Activated CD8-positive, alpha-beta T cell treated with anti-CD3 and anti-CD28 coated beads, Interleukin-2, amount 10 ng/mL, durations not matched to agents 7 days and 5 days (primary cell): ENCODE measurements at regions not wholly inside any gene's neighbourhood (a gene's known extent, or its start where the extent isn't known, plus 50 kb on each side); places are given as distances from the start of the nearest gene placed in this dataset.

Source experiments
- ATAC-seq: fragments of 150-1000 bp; cut with Tn5 transposase; one replicate; pipeline ENCODE4 v1.10.0; 2021; ENCODE audit warnings: moderate library complexity
- CTCF ChIA-PET: fragments of 350-600 bp; sonication (Branson Sonifier 250); formaldehyde crosslinking; loops from one replicate; lab custom pipeline; 2021; ENCODE audit warnings: antibody characterized with exemption; lab: Charles Lee
- POLR2A ChIA-PET: fragments of 350-600 bp; sonication (Branson Sonifier 250); formaldehyde crosslinking; loops from one replicate; lab custom pipeline; 2021; ENCODE audit warnings: antibody characterized with exemption; lab: Charles Lee
- DNase-seq: peaks from one replicate; pipeline ENCODE4 v3.0.0-alpha.2; 2020
- H3K27ac Mint-ChIP-seq: one replicate; pipeline ENCODE4 v1.8.0; 2021; ENCODE audit warnings: mild to moderate bottlenecking, mixed read lengths
- H3K27me3 Mint-ChIP-seq: one replicate; pipeline ENCODE4 v1.8.0; 2021; ENCODE audit warnings: low read depth, mixed read lengths
- H3K36me3 Mint-ChIP-seq: one replicate; pipeline ENCODE4 v1.8.0; 2021; ENCODE audit warnings: low read depth, mixed read lengths
- H3K4me1 Mint-ChIP-seq: one replicate; pipeline ENCODE4 v1.8.0; 2021; ENCODE audit warnings: low read depth, mixed read lengths
- H3K4me3 Mint-ChIP-seq: one replicate; pipeline ENCODE4 v1.8.0; 2021; ENCODE audit warnings: mild to moderate bottlenecking, mixed read lengths
- H3K9me3 Mint-ChIP-seq: one replicate; pipeline ENCODE4 v1.8.0; 2022; ENCODE audit warnings: mixed read lengths; ENCODE audit not compliant: insufficient read depth

- H3K36me3 Mint-ChIP-seq: no peaks in the 10 kb centered on the region
- H3K4me3 Mint-ChIP-seq: no peak overlapping the region
- DNase-seq: no peak
- H3K9me3 Mint-ChIP-seq: no peaks in the 10 kb centered on the region
- no peak for ATAC-seq
- ChIA-PET POLR2A (no interaction called here), CTCF (no interaction called here)
- peaks cover 16% of the 10 kb centered on the region for H3K27me3 Mint-ChIP-seq
- peaks cover 13% of the 10 kb centered on the region for H3K4me1 Mint-ChIP-seq
- no peak overlapping the region for H3K27ac Mint-ChIP-seq
Observed at GRCh38 chr10:3482200-3482993, 302.6 kb downstream of the KLF6 start.

- Mint-ChIP-seq H3K4me1 (peaks cover 10% of the 10 kb centered on the region), H3K36me3 (no peaks in the 10 kb centered on the region), H3K27me3 (peaks cover 22% of the 10 kb centered on the region), H3K4me3 (no peak overlapping the region), H3K9me3 (no peaks in the 10 kb centered on the region), H3K27ac (no peak overlapping the region)
- ATAC-seq (no peak), DNase-seq (no peak)
- ChIA-PET CTCF (interaction anchor here (0.9 kb wide), 1 partner anchor 9 kb away, joined by 3 read pairs; no protein-coding TSS in a partner anchor), POLR2A (no interaction called here)
Observed at GRCh38 chr10:3481496-3481895, 303.5 kb downstream of the KLF6 start.

- CTCF ChIA-PET: interaction anchor here (0.9 kb wide), 1 partner anchor 9 kb away, joined by 3 read pairs; no protein-coding TSS in a partner anchor
- H3K4me3 Mint-ChIP-seq: no peak overlapping the region
- no peak for ATAC-seq
- POLR2A ChIA-PET: no interaction called here
- no peaks in the 10 kb centered on the region for H3K9me3 Mint-ChIP-seq
- no peak for DNase-seq
- peaks cover 10% of the 10 kb centered on the region for H3K4me1 Mint-ChIP-seq
- no peak overlapping the region for H3K27ac Mint-ChIP-seq
- peaks cover 26% of the 10 kb centered on the region for H3K27me3 Mint-ChIP-seq
- H3K36me3 Mint-ChIP-seq: no peaks in the 10 kb centered on the region
Observed at GRCh38 chr10:3480990-3481315, 304.1 kb downstream of the KLF6 start.

- ChIA-PET POLR2A (no interaction called here), CTCF (interaction anchor here (0.9 kb wide), 1 partner anchor 8 kb away, joined by 3 read pairs; no protein-coding TSS in a partner anchor)
- DNase-seq (no peak), ATAC-seq (no peak)
- H3K9me3 Mint-ChIP-seq: no peaks in the 10 kb centered on the region
- H3K4me3 Mint-ChIP-seq: no peak overlapping the region
- H3K27ac Mint-ChIP-seq: no peak overlapping the region
- no peaks in the 10 kb centered on the region for H3K36me3 Mint-ChIP-seq
- H3K4me1 Mint-ChIP-seq: peaks cover 7% of the 10 kb centered on the region
- H3K27me3 Mint-ChIP-seq: peaks cover 28% of the 10 kb centered on the region
Observed at GRCh38 chr10:3480281-3480989, 304.6 kb downstream of the KLF6 start.

GRCh38 chr10:3478632-3479240 lies 306.2 kb upstream of the PITRM1 start:
- Mint-ChIP-seq H3K4me3 (no peak overlapping the region), H3K9me3 (no peaks in the 10 kb centered on the region)
- ATAC-seq: no peak

GRCh38 chr10:3478153-3478552 lies 305.6 kb upstream of the PITRM1 start:
- H3K36me3 Mint-ChIP-seq: no peaks in the 10 kb centered on the region
- H3K4me1 Mint-ChIP-seq: peaks cover 6% of the 10 kb centered on the region

More at GRCh38 chr10:3478632-3479240, 306.2 kb upstream of the PITRM1 start:
- ChIA-PET CTCF (no interaction called here), POLR2A (no interaction called here)
- Mint-ChIP-seq H3K27ac (no peak overlapping the region), H3K27me3 (peaks cover 25% of the 10 kb centered on the region), H3K4me1 (peaks cover under 1% of the 10 kb centered on the region), H3K36me3 (no peaks in the 10 kb centered on the region)
- no peak for DNase-seq

GRCh38 chr10:3477683-3478082 lies 305.1 kb upstream of the PITRM1 start:
- H3K36me3 Mint-ChIP-seq: no peaks in the 10 kb centered on the region
- CTCF ChIA-PET: no interaction called here
- H3K4me3 Mint-ChIP-seq: no peak overlapping the region
- peaks cover 10% of the 10 kb centered on the region for H3K4me1 Mint-ChIP-seq
- DNase-seq: no peak
- POLR2A ChIA-PET: no interaction called here
- peaks cover 27% of the 10 kb centered on the region for H3K27me3 Mint-ChIP-seq
- no peak for ATAC-seq
- H3K27ac Mint-ChIP-seq: no peak overlapping the region
- H3K9me3 Mint-ChIP-seq: no peaks in the 10 kb centered on the region

More at GRCh38 chr10:3478153-3478552, 305.6 kb upstream of the PITRM1 start:
- Mint-ChIP-seq H3K9me3 (no peaks in the 10 kb centered on the region), H3K4me3 (no peak overlapping the region), H3K27me3 (peaks cover 25% of the 10 kb centered on the region), H3K27ac (no peak overlapping the region)
- ChIA-PET POLR2A (no interaction called here), CTCF (no interaction called here)
- ATAC-seq: no peak
- DNase-seq: no peak

GRCh38 chr10:3476640-3477448 lies 304.3 kb upstream of the PITRM1 start:
- ChIA-PET CTCF (no interaction called here), POLR2A (no interaction called here)
- no peak overlapping the region for H3K4me3 Mint-ChIP-seq

GRCh38 chr10:3476186-3476585 lies 303.6 kb upstream of the PITRM1 start:
- POLR2A ChIA-PET: no interaction called here
- H3K27me3 Mint-ChIP-seq: peaks cover 27% of the 10 kb centered on the region
- DNase-seq (no peak), ATAC-seq (no peak)
- H3K27ac Mint-ChIP-seq: no peak overlapping the region
- peaks cover 19% of the 10 kb centered on the region for H3K4me1 Mint-ChIP-seq
- CTCF ChIA-PET: no interaction called here
- H3K9me3 Mint-ChIP-seq: no peaks in the 10 kb centered on the region
- no peak overlapping the region for H3K4me3 Mint-ChIP-seq
- H3K36me3 Mint-ChIP-seq: no peaks in the 10 kb centered on the region

More at GRCh38 chr10:3476640-3477448, 304.3 kb upstream of the PITRM1 start:
- H3K36me3 Mint-ChIP-seq: no peaks in the 10 kb centered on the region
- peaks cover 27% of the 10 kb centered on the region for H3K27me3 Mint-ChIP-seq
- H3K27ac Mint-ChIP-seq: no peak overlapping the region
- H3K9me3 Mint-ChIP-seq: no peaks in the 10 kb centered on the region
- DNase-seq: no peak
- no peak for ATAC-seq
- H3K4me1 Mint-ChIP-seq: peaks cover 17% of the 10 kb centered on the region

GRCh38 chr10:3475367-3475766 lies 302.8 kb upstream of the PITRM1 start:
- H3K4me1 Mint-ChIP-seq: peaks cover 19% of the 10 kb centered on the region
- H3K9me3 Mint-ChIP-seq: no peaks in the 10 kb centered on the region
- H3K27ac Mint-ChIP-seq: no peak overlapping the region
- peaks cover 27% of the 10 kb centered on the region for H3K27me3 Mint-ChIP-seq
- ATAC-seq (no peak), DNase-seq (no peak)
- no peaks in the 10 kb centered on the region for H3K36me3 Mint-ChIP-seq
- ChIA-PET CTCF (no interaction called here), POLR2A (no interaction called here)
- no peak overlapping the region for H3K4me3 Mint-ChIP-seq

GRCh38 chr10:3474266-3474665 lies 301.7 kb upstream of the PITRM1 start:
- Mint-ChIP-seq H3K36me3 (no peaks in the 10 kb centered on the region), H3K9me3 (no peaks in the 10 kb centered on the region), H3K27me3 (peaks cover 23% of the 10 kb centered on the region), H3K4me1 (peaks cover 25% of the 10 kb centered on the region), H3K27ac (no peak overlapping the region), H3K4me3 (no peak overlapping the region)
- POLR2A ChIA-PET: no interaction called here
- no peak for DNase-seq
- no peak for ATAC-seq
- CTCF ChIA-PET: interaction anchor here (0.6 kb wide), 1 partner anchor 201 kb away, joined by 3 read pairs; no protein-coding TSS in a partner anchor
